ENCODE measurements at regions not wholly inside any gene's neighbourhood (a gene's known extent, or its start where the extent isn't known, plus 50 kb on each side); places are given as distances from the start of the nearest gene placed in this dataset.

- DNase-seq (ENCODE audit: insufficient read length, low spot score): no peak
- TF ChIP-seq, protein P1, sequence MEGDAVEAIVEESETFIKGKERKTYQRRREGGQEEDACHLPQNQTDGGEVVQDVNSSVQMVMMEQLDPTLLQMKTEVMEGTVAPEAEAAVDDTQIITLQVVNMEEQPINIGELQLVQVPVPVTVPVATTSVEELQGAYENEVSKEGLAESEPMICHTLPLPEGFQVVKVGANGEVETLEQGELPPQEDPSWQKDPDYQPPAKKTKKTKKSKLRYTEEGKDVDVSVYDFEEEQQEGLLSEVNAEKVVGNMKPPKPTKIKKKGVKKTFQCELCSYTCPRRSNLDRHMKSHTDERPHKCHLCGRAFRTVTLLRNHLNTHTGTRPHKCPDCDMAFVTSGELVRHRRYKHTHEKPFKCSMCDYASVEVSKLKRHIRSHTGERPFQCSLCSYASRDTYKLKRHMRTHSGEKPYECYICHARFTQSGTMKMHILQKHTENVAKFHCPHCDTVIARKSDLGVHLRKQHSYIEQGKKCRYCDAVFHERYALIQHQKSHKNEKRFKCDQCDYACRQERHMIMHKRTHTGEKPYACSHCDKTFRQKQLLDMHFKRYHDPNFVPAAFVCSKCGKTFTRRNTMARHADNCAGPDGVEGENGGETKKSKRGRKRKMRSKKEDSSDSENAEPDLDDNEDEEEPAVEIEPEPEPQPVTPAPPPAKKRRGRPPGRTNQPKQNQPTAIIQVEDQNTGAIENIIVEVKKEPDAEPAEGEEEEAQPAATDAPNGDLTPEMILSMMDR (IDR thresholded peaks at IDR 0.05; ENCODE audit: insufficient read depth, missing control alignments): no peak
- no peak for FAIRE-seq
These were observed 576.5 kb upstream of the BRINP1 start for GRCh38 chr9:119945686-119946085.

DNA sequence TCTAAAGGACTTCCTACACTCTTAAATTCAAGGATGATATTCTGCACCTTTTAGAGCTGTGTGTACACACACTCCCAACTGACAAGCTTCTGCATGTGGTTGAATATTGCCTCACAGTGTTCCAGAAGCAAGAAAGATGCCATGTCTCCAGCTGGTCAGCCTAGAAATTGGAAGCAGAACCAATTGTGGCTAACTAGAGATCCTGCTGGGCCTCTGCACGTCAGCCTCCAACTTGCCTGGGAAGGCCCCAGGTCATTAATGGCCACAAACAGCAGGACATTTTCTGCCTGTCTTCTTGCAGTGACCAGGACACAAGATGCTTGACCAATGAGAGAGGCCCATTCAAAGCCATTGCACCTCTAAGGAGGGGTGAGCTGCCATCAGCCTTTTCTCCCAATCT is 571.9 kb upstream of the BRINP1 start:
- TF ChIP-seq, protein P1 (IDR thresholded peaks at IDR 0.05; ENCODE audit: insufficient read depth, missing control alignments): no peak
- no peak for DNase-seq (ENCODE audit: insufficient read length, low spot score)
- FAIRE-seq: no peak

DNA sequence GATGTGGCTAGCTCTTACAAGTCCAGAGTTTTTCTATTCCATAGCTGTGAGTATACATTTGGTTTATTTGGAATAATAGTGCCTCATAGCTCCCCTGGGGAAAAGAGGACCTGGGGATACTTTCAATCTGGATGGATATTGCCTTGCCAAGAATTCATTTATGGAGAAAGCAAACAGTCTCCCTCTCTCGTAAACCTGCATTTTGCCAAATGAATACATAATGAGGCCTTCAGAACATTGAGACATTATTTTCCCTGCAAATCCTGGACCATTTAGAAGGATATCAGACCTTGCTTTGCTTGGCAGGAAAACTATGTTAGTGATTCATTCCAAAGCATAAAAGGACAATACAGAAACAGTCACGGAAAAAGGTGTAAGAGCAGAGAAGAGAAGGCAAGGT is 569.6 kb upstream of the BRINP1 start:
- TF ChIP-seq, protein P1 (IDR thresholded peaks at IDR 0.05; ENCODE audit: insufficient read depth, missing control alignments): no peak
- no peak for FAIRE-seq
- DNase-seq (ENCODE audit: insufficient read length, low spot score): no peak

GRCh38 chr9:119934497-119934896 is 565.3 kb upstream of the BRINP1 start:
- TF ChIP-seq, protein P1 (IDR thresholded peaks at IDR 0.05; ENCODE audit: insufficient read depth, missing control alignments): no peak
- FAIRE-seq (no peak), DNase-seq (ENCODE audit: insufficient read length, low spot score) (no peak)

DNA sequence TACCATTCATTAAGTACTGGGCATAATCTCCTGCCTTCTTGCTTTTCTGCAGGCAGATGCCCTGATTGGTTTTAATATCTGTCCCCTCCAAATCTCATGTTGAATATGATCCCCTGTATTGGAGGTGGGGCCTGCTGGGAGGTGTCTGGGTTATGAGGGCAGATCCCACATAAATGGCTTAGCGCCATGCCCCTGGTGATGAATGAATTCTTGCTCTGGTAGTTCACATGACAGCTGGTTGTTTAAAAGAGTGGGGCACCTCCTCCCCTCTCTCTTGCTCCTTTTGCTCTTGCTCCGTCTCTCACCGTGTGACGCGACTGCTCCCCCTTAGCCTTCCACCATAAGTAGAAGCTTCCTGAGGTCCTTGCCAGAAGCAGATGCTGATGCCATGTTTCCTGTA is 564.0 kb upstream of the BRINP1 start:
- FAIRE-seq: no peak
- TF ChIP-seq, protein P1 (IDR thresholded peaks at IDR 0.05; ENCODE audit: insufficient read depth, missing control alignments): no peak
- DNase-seq (ENCODE audit: insufficient read length, low spot score): no peak

DNA sequence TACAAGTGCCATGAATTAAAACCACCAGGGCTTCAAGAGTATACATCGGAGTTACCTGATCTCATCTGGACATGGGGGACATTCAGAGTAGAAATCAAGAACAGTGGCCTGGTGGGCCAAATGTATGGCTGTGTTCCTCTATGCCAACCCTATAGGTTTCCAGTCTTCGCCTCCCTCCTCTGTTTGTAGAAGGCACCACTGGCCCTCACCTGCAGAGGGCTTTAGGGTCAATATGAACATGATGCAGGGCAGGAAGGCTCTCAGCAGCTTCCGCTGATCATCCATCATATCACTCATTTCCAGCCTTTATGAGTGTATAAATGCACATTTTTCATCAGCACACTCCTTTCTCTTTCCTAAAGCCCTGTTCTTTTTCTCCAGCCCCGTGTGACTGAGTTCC is 555.5 kb upstream of the BRINP1 start:
- no peak for FAIRE-seq
- DNase-seq (ENCODE audit: insufficient read length, low spot score): no peak
- TF ChIP-seq, protein P1 (IDR thresholded peaks at IDR 0.05; ENCODE audit: insufficient read depth, missing control alignments): no peak

- TF ChIP-seq, protein P1 (IDR thresholded peaks at IDR 0.05; ENCODE audit: insufficient read depth, missing control alignments): no peak
- no peak for DNase-seq (ENCODE audit: insufficient read length, low spot score)
- no peak for FAIRE-seq
These were observed 547.9 kb upstream of the BRINP1 start for GRCh38 chr9:119917175-119917574.

All from D721Med (cell line).